Neural cell (in vitro differentiated cells): ENCODE measurements at regions not wholly inside any gene's neighbourhood (a gene's known extent, or its start where the extent isn't known, plus 50 kb on each side); places are given as distances from the start of the nearest gene placed in this dataset.

Experiments
- H2AFZ ChIP-seq: fragments of 200-600, 300-800 bp; sonication (generic), shearing (Covaris generic); 2 replicates; pipeline ENCODE4 v1.6.0; 2014; ENCODE audit warnings: low read depth, mild to moderate bottlenecking, antibody characterized with exemption, low read length, moderate library complexity
- H3F3A ChIP-seq: fragments of 200-600 bp; shearing (Covaris generic); 2 replicates; pipeline ENCODE4 v1.6.1; 2016; ENCODE audit warnings: mild to moderate bottlenecking, moderate library complexity, mixed read lengths, antibody characterized with exemption, low read length; ENCODE audit not compliant: insufficient read depth, poor library complexity, severe bottlenecking
- H3K27ac ChIP-seq: fragments of 200-600, 300-800 bp; sonication (generic), shearing (Covaris generic); 2 replicates; pipeline ENCODE4 v1.5.1; 2014; ENCODE audit warnings: mild to moderate bottlenecking, low read length, moderate library complexity
- H3K27me3 ChIP-seq: fragments of 300-800, 200-600 bp; sonication (generic), shearing (Covaris generic); 2 replicates; pipeline ENCODE4 v1.6.0; 2014; ENCODE audit warnings: mild to moderate bottlenecking, low read depth, low read length, moderate library complexity; ENCODE audit not compliant: insufficient read depth
- H3K36me3 ChIP-seq: fragments of 300-800, 200-600 bp; sonication (generic), shearing (Covaris generic); 2 replicates; pipeline ENCODE4 v1.5.1; 2014; ENCODE audit warnings: mild to moderate bottlenecking, antibody characterized with exemption, low read length, moderate library complexity; ENCODE audit not compliant: insufficient read depth
- H3K4me2 ChIP-seq: fragments of 300-800, 200-600 bp; sonication (generic), shearing (Covaris generic); 2 replicates; pipeline ENCODE4 v1.6.0; 2014; ENCODE audit warnings: mild to moderate bottlenecking, low read length
- H3K4me3 ChIP-seq: fragments of 300-800, 200-600 bp; sonication (generic), shearing (Covaris generic); 2 replicates; pipeline ENCODE4 v1.5.1; 2014; ENCODE audit warnings: mild to moderate bottlenecking, low read length, moderate library complexity
- H3K79me2 ChIP-seq: fragments of 200-600 bp; shearing (Covaris generic); replicated peaks from 2 replicates; pipeline ENCODE4 v1.6.0; 2014; ENCODE audit warnings: mild to moderate bottlenecking, low read length, moderate library complexity; ENCODE audit not compliant: insufficient read depth
- H3K9ac ChIP-seq: fragments of 300-800, 200-600 bp; sonication (generic), shearing (Covaris generic); 2 replicates; pipeline ENCODE4 v1.6.1; 2016; ENCODE audit warnings: mild to moderate bottlenecking, low read length, mixed read lengths
- H3K9me2 ChIP-seq: fragments of 200-600 bp; shearing (Covaris generic); 2 replicates; pipeline ENCODE4 v1.6.1; 2016; ENCODE audit warnings: mild to moderate bottlenecking, low read length, mixed read lengths; ENCODE audit not compliant: insufficient read depth
- H3K9me3 ChIP-seq: fragments of 200-600, 300-800 bp; sonication (generic), shearing (Covaris generic); 2 replicates; pipeline ENCODE4 v1.6.1; 2016; ENCODE audit warnings: mild to moderate bottlenecking, mixed run types, low read length, moderate library complexity, mixed read lengths
- H4K20me1 ChIP-seq: fragments of 200-600 bp; shearing (Covaris generic); 2 replicates; pipeline ENCODE4 v1.6.1; 2016; ENCODE audit warnings: mild to moderate bottlenecking, mixed run types; ENCODE audit not compliant: insufficient read depth
- EP300 ChIP-seq: fragments of 450-650 bp; conservative IDR thresholded peaks from 2 replicates; pipeline ENCODE4 v1.6.1; 2014; ENCODE audit warnings: antibody characterized with exemption, mild to moderate bottlenecking, moderate library complexity; ENCODE audit not compliant: poor library complexity, severe bottlenecking
- EZH2 ChIP-seq: fragments of 200-600, 300-800 bp; shearing (Covaris generic), sonication (generic); IDR thresholded peaks from 2 replicates; pipeline ENCODE4 v1.6.1; 2014; ENCODE audit warnings: antibody characterized with exemption, low read length, borderline replicate concordance, mild to moderate bottlenecking; ENCODE audit not compliant: insufficient read depth, poor library complexity, severe bottlenecking
- MXI1 ChIP-seq: fragments of 450-650 bp; conservative IDR thresholded peaks from 2 replicates; pipeline ENCODE4 v1.6.1; 2014; ENCODE audit warnings: antibody characterized with exemption, mild to moderate bottlenecking; ENCODE audit not compliant: poor library complexity, severe bottlenecking
- POLR2AphosphoS5 ChIP-seq: IDR thresholded peaks from 2 replicates; pipeline ENCODE4 v1.6.1; 2012
- RAD21 ChIP-seq: fragments of 450-650 bp; conservative IDR thresholded peaks from 2 replicates; pipeline ENCODE4 v1.6.1; 2014; ENCODE audit warnings: antibody characterized with exemption, mild to moderate bottlenecking, moderate library complexity
- SMC3 ChIP-seq: fragments of 450-650 bp; conservative IDR thresholded peaks from 2 replicates; pipeline ENCODE4 v1.6.1; 2014; ENCODE audit warnings: antibody characterized with exemption, mild to moderate bottlenecking, moderate library complexity; ENCODE audit not compliant: poor library complexity
- TAF1 ChIP-seq: IDR thresholded peaks from 2 replicates; pipeline ENCODE4 v1.6.1; 2012; ENCODE audit warnings: low read depth
- TF ChIP-seq, protein P1 (sequence below): fragments of 450-650 bp; IDR thresholded peaks from 2 replicates; pipeline ENCODE4 v1.5.1; 2014; ENCODE audit warnings: antibody characterized with exemption, mild to moderate bottlenecking, moderate library complexity; ENCODE audit not compliant: poor library complexity, severe bottlenecking
- TF ChIP-seq, protein P2 (sequence below): IDR thresholded peaks from 2 replicates; pipeline ENCODE4 v1.6.1; 2012; ENCODE audit warnings: borderline replicate concordance

DNA sequence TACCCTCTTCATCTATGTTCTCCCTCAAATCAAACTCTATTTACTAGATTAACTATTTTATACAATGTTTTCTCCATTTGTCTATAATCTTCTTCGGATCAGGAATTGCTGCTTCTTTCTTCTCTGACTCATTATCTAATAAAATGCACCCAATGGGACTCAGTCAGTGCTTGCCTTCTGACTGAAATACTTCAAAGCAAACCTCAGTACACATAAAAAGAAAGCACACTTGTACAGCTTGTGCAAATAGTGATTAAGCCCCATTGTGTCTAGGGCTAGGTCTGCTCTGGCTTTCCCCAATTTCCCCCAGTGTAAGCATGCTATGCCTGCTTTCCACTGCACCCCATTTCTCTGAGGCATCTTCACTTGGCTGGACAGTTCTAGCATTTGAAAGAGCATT lies 118.6 kb upstream of the C11orf87 start:
- Histone ChIP-seq H3K9ac (no peak overlapping the region), H3K9me2 (no peaks in the 10 kb centered on the region), H3K9me3 (no peaks in the 10 kb centered on the region), H3K79me2 (no peaks in the 10 kb centered on the region), H3K36me3 (no peaks in the 10 kb centered on the region), H3K27ac (no peak overlapping the region), H3K4me3 (no peak overlapping the region), H4K20me1 (no peaks in the 10 kb centered on the region), H3K4me2 (no peak overlapping the region), H3K27me3 (no peaks in the 10 kb centered on the region), H2AFZ (no peak overlapping the region), H3F3A (no peaks in the 10 kb centered on the region)
- no peak for TF ChIP-seq RAD21
- TF ChIP-seq SMC3, result no peak
- TF ChIP-seq, protein P1, sequence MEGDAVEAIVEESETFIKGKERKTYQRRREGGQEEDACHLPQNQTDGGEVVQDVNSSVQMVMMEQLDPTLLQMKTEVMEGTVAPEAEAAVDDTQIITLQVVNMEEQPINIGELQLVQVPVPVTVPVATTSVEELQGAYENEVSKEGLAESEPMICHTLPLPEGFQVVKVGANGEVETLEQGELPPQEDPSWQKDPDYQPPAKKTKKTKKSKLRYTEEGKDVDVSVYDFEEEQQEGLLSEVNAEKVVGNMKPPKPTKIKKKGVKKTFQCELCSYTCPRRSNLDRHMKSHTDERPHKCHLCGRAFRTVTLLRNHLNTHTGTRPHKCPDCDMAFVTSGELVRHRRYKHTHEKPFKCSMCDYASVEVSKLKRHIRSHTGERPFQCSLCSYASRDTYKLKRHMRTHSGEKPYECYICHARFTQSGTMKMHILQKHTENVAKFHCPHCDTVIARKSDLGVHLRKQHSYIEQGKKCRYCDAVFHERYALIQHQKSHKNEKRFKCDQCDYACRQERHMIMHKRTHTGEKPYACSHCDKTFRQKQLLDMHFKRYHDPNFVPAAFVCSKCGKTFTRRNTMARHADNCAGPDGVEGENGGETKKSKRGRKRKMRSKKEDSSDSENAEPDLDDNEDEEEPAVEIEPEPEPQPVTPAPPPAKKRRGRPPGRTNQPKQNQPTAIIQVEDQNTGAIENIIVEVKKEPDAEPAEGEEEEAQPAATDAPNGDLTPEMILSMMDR, result no peak
- no peak for TF ChIP-seq EP300
- TF ChIP-seq, protein P2, sequence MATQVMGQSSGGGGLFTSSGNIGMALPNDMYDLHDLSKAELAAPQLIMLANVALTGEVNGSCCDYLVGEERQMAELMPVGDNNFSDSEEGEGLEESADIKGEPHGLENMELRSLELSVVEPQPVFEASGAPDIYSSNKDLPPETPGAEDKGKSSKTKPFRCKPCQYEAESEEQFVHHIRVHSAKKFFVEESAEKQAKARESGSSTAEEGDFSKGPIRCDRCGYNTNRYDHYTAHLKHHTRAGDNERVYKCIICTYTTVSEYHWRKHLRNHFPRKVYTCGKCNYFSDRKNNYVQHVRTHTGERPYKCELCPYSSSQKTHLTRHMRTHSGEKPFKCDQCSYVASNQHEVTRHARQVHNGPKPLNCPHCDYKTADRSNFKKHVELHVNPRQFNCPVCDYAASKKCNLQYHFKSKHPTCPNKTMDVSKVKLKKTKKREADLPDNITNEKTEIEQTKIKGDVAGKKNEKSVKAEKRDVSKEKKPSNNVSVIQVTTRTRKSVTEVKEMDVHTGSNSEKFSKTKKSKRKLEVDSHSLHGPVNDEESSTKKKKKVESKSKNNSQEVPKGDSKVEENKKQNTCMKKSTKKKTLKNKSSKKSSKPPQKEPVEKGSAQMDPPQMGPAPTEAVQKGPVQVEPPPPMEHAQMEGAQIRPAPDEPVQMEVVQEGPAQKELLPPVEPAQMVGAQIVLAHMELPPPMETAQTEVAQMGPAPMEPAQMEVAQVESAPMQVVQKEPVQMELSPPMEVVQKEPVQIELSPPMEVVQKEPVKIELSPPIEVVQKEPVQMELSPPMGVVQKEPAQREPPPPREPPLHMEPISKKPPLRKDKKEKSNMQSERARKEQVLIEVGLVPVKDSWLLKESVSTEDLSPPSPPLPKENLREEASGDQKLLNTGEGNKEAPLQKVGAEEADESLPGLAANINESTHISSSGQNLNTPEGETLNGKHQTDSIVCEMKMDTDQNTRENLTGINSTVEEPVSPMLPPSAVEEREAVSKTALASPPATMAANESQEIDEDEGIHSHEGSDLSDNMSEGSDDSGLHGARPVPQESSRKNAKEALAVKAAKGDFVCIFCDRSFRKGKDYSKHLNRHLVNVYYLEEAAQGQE, result no peak

DNA sequence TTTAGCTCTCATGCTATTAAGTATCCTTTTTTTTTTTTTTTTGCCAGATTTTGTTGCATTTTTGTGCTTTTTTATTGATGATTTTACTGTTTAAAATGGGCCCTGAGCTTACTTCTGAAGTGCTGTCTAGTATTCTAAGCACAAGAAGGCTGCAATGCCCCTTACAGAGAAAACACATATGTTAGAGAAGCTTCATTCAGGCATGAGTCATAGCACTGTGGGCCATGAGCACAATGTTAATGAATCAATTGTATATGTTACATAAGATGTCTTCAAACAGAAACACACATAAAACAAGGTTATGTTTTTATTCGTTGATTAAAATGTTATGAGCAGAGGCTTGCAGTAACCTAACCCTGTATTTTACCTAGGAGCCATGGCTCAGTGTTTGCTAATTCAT lies 117.8 kb upstream of the C11orf87 start:
- TF ChIP-seq EP300 (no peak), SMC3 (no peak), TAF1 (no peak), MXI1 (no peak), RAD21 (no peak), POLR2AphosphoS5 (no peak), EZH2 (no peak)
- TF ChIP-seq, protein P1, result no peak
- TF ChIP-seq, protein P2, result no peak
- no peak overlapping the region for H3K9ac ChIP-seq
- no peak overlapping the region for H2AFZ ChIP-seq

More for the DNA sequence above, 117.8 kb upstream of the C11orf87 start:
- Histone ChIP-seq H3K36me3 (no peaks in the 10 kb centered on the region), H3K4me3 (no peak overlapping the region), H3K9me3 (no peaks in the 10 kb centered on the region), H3K27me3 (no peaks in the 10 kb centered on the region), H3F3A (no peaks in the 10 kb centered on the region), H3K79me2 (no peaks in the 10 kb centered on the region), H3K9me2 (no peaks in the 10 kb centered on the region), H3K4me2 (no peak overlapping the region), H3K27ac (no peak overlapping the region), H4K20me1 (no peaks in the 10 kb centered on the region)
